ENCODE measurements at regions not wholly inside any gene's neighbourhood (a gene's known extent, or its start where the extent isn't known, plus 50 kb on each side); places are given as distances from the start of the nearest gene placed in this dataset.
A peak's percentile ranks its signal among the peaks of the same experiment; 100 is the strongest.
"Not testable (repeated sequence)": the region's sequence is repeated elsewhere in the genome, so short reads cannot be mapped to it uniquely, and the experiment has no call there.

GRCh38 chr2:224101820-224102630 is 62.9 kb upstream of the SERPINE2 start:
- intact Hi-C loops (cut with DNase I), result no loop called here
- DNase-seq (peak in 1 of 4 donors; percentile 15), ATAC-seq (peak; percentile 35)
- TF ChIP-seq, protein P1, sequence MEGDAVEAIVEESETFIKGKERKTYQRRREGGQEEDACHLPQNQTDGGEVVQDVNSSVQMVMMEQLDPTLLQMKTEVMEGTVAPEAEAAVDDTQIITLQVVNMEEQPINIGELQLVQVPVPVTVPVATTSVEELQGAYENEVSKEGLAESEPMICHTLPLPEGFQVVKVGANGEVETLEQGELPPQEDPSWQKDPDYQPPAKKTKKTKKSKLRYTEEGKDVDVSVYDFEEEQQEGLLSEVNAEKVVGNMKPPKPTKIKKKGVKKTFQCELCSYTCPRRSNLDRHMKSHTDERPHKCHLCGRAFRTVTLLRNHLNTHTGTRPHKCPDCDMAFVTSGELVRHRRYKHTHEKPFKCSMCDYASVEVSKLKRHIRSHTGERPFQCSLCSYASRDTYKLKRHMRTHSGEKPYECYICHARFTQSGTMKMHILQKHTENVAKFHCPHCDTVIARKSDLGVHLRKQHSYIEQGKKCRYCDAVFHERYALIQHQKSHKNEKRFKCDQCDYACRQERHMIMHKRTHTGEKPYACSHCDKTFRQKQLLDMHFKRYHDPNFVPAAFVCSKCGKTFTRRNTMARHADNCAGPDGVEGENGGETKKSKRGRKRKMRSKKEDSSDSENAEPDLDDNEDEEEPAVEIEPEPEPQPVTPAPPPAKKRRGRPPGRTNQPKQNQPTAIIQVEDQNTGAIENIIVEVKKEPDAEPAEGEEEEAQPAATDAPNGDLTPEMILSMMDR (IDR thresholded peaks at IDR 0.05), result no peak
- TF ChIP-seq POLR2A (IDR thresholded peaks at IDR 0.05), result no peak
- Histone ChIP-seq H3K27ac (no peak overlapping the region), H3K4me3 (no peak overlapping the region), H3K4me1 (no peaks in the 10 kb centered on the region), H3K27me3 (no peaks in the 10 kb centered on the region), H3K9me3 (no peaks in the 10 kb centered on the region), H3K36me3 (replicated peaks in 1 of 2; ENCODE audit: insufficient read depth in 1 of 2, low read depth in 2 of 2) (no peaks in the 10 kb centered on the region)
- 54 to 62% methylated on average over 4 of the region's 4 CpGs for WGBS, 2 donors

DNA sequence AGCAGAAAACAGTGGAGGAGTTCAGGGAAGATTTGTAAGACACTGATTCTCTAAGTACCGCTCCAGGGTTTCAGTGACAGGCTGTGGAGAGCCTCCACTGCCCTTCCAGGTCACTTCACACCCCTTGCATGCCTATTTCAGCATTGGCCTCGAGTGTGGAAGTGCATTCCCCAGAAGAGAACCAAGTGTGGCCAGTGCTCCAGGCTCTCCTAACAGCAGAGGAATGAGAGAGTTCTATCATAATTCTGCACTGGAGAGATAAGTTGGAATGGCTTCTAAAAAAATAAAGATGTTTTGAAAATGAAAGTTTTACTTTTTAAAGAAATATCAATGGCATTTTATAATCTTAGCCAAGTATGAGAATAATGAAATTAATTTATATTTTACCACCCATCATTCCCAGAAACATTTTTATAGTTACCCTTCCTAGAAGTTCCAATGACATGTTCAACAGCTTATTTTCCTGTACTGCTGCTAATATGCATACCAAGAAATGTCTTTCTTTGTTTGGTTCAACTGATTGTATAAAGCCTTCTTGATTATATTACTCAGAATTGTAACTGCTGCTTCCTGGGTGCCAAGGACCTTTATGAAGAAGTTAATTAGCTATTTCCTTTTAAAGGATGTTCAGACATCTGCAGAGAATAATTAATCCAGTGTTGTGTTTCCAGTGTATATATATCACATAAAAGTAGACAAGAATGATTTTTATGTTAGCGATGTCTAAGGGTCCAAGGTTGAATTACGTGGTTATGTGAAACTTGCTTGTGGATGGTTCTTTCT is 61.0 kb upstream of the SERPINE2 start:
- Histone ChIP-seq H3K4me1 (no peaks in the 10 kb centered on the region), H3K4me3 (no peak overlapping the region), H3K27me3 (no peaks in the 10 kb centered on the region), H3K36me3 (replicated peaks in 1 of 2; ENCODE audit: insufficient read depth in 1 of 2, low read depth in 2 of 2) (no peaks in the 10 kb centered on the region), H3K27ac (no peak overlapping the region), H3K9me3 (no peaks in the 10 kb centered on the region)
- intact Hi-C loops (cut with DNase I), result no loop called here
- DNase-seq, result no peak
- ATAC-seq, result no peak
- no peak for TF ChIP-seq POLR2A (IDR thresholded peaks at IDR 0.05)
- TF ChIP-seq, protein P1 (IDR thresholded peaks at IDR 0.05), result no peak
- WGBS, 2 donors, result 63 to 67% methylated on average over 4 of the region's 4 CpGs

DNA sequence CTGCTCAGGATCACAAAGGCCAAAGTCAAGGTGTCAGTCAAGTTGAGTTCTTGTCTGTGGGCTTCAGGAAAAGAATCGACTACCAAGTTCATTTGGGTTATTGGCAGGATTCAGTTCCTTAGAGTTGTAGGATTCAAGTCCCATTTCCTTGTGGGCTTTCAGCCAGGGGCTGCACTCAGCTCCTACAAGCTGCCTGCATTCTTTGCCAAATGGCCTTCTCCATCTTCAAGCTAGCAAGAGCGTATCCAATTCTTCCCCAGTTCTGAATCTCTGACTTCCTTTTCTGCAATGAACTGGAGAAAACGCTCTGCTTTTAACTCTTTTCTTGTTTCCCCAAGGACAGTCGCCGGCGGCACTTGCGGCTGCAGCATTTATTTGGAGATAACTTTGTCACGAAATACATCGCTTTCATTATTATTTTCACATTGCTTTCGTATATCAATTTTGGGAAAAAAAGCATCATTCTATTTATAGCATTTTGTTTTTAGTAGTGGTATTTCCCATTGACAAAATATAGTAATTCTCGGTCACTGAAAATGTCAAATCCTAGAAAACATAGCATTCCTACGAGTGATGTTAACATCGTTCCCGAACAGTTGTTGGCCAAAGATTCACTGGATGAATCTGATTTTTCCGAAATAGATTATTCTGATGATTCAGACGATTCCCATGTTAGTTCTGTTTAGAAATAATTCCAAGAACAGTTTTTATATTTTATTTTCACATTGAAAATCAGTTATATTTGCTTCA is 59.6 kb upstream of the SERPINE2 start:
- Histone ChIP-seq H3K36me3 (replicated peaks in 1 of 2; ENCODE audit: insufficient read depth in 1 of 2, low read depth in 2 of 2) (no peaks in the 10 kb centered on the region), H3K27ac (no peak overlapping the region), H3K27me3 (no peaks in the 10 kb centered on the region), H3K4me3 (no peak overlapping the region), H3K9me3 (no peaks in the 10 kb centered on the region), H3K4me1 (no peaks in the 10 kb centered on the region)
- peak in 2 of 4 donors; percentile 7 to 10 for DNase-seq
- no peak for ATAC-seq
- TF ChIP-seq, protein P1 (IDR thresholded peaks at IDR 0.05), result no peak
- no peak for TF ChIP-seq POLR2A (IDR thresholded peaks at IDR 0.05)
- intact Hi-C loops (cut with DNase I), result no loop called here
- WGBS, 2 donors, result 70 to 71% methylated on average over 16 of the region's 16 CpGs

GRCh38 chr2:224094413-224094812 is 55.3 kb upstream of the SERPINE2 start:
- WGBS, 2 donors, result 52 to 62% methylated on average over 1 of the region's 1 CpG
- ATAC-seq, result no peak
- no peaks in the 10 kb centered on the region for H3K27me3 ChIP-seq

DNA sequence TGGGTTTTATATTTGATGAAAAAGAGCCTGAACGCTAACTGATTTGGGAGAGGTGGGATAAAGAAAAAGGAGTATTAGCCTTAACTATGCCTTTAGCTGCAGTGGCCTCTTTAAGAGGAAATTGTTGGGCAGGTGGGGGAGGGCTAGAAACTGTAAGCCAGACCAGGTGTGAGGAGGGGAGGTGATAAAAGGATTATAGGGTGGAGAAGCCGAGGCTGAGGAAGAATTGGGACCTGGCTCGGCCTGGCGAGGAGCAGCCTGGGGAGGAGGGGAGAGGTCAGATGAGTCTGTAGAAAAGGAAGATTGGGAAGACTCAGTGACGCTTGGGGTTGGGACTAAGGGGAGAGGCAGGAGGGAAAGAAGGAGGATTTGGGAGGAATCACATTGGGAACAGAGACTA is 52.6 kb upstream of the SERPINE2 start:
- H3K27me3 ChIP-seq; H3K9me3 ChIP-seq; ATAC-seq; H3K27ac ChIP-seq; H3K4me3 ChIP-seq; intact Hi-C loops (cut with DNase I); H3K4me1 ChIP-seq; H3K36me3 ChIP-seq (replicated peaks in 1 of 2; ENCODE audit: insufficient read depth in 1 of 2, low read depth in 2 of 2); DNase-seq: not testable (repeated sequence)
- 51 to 59% methylated on average over 5 of the region's 5 CpGs for WGBS, 2 donors

More at GRCh38 chr2:224094413-224094812, 55.3 kb upstream of the SERPINE2 start:
- H3K9me3 ChIP-seq, result no peaks in the 10 kb centered on the region
- no peaks in the 10 kb centered on the region for H3K36me3 ChIP-seq (replicated peaks in 1 of 2; ENCODE audit: insufficient read depth in 1 of 2, low read depth in 2 of 2)
- H3K27ac ChIP-seq, result no peak overlapping the region
- no peaks in the 10 kb centered on the region for H3K4me1 ChIP-seq
- TF ChIP-seq POLR2A (IDR thresholded peaks at IDR 0.05), result no peak
- TF ChIP-seq, protein P1 (IDR thresholded peaks at IDR 0.05), result no peak
- intact Hi-C loops (cut with DNase I), result no loop called here
- no peak overlapping the region for H3K4me3 ChIP-seq
- DNase-seq, result no peak

GRCh38 chr2:224089606-224090005 is 50.5 kb upstream of the SERPINE2 start:
- H3K27me3 ChIP-seq; H3K36me3 ChIP-seq (replicated peaks in 1 of 2; ENCODE audit: insufficient read depth in 1 of 2, low read depth in 2 of 2); H3K27ac ChIP-seq; H3K4me3 ChIP-seq; DNase-seq; intact Hi-C loops (cut with DNase I); H3K9me3 ChIP-seq; ATAC-seq; H3K4me1 ChIP-seq: not testable (repeated sequence)
- WGBS, 2 donors, result 88 to 92% methylated on average over 6 of the region's 6 CpGs
